ENCODE measurements at regions not wholly inside any gene's neighbourhood (a gene's known extent, or its start where the extent isn't known, plus 50 kb on each side); places are given as distances from the start of the nearest gene placed in this dataset.

- TF ChIP-seq TBP (IDR thresholded peaks at IDR 0.05; ENCODE audit: low read depth, low read length) (no peak), TAF7 (optimal IDR thresholded peaks at IDR 0.05; ENCODE audit: borderline replicate concordance, low read depth, low read length) (no peak)
Observed at GRCh38 chr17:14547016-14547415, 246.1 kb downstream of the HS3ST3B1 start (continued).

Data from H1 (cell line).